A549 (cell line): ENCODE measurements at regions not wholly inside any gene's neighbourhood (a gene's known extent, or its start where the extent isn't known, plus 50 kb on each side); places are given as distances from the start of the nearest gene placed in this dataset.

Experiments
- ATAC-seq, 2 experiments: fragments of 200-7000 bp in 1 of 2; fragments of >200 bp in 1 of 2; cut with Nextera tagmentation in 1 of 2; cut with Tn5 transposase in 1 of 2; 3 replicates each; pipeline versions ENCODE4 v1.8.0 to v1.9.1; 2018 to 2020; ENCODE audit warnings: mild to moderate bottlenecking in 1 of 2, moderate library complexity in 1 of 2
- CTCF ChIA-PET: fragments of 300-600 bp; sonication (Branson Sonifier 250); formaldehyde crosslinking; extraction: SDS; loops from one replicate; lab custom pipeline; 2021; ENCODE audit warnings: antibody characterized with exemption, inconsistent platforms; lab: Yijun Ruan, JAX
- POLR2A ChIA-PET: fragments of 350-600 bp; formaldehyde crosslinking; extraction: SDS; loops from one replicate; lab custom pipeline; 2021; ENCODE audit warnings: antibody characterized with exemption, inconsistent platforms; lab: Yijun Ruan, JAX
- DNase-seq, 2 experiments: peaks; one replicate each; pipeline versions ENCODE4 v3.0.0 to v3.0.0-alpha.2; 2011 to 2016; ENCODE audit warnings: low read depth in 1 of 2, low spot score in 1 of 2
- FAIRE-seq: peaks from 2 replicates; lab custom pipeline; 2011; peaks lifted over from hg19 to GRCh38; lab: Jason Lieb, UNC
- H3K27ac ChIP-seq, 2 experiments: fragments of >200 bp; sonication (Bioruptor Twin); formaldehyde crosslinking; 3 replicates each; pipeline ENCODE4 v1.5.1; 2016 to 2017
- H3K4me1 ChIP-seq: fragments of >200 bp; sonication (Bioruptor Twin); formaldehyde crosslinking; 3 replicates; pipeline ENCODE4 v1.6.1; 2016
- H3K4me2 ChIP-seq: fragments of >200 bp; sonication (Bioruptor Twin); formaldehyde crosslinking; 3 replicates; pipeline ENCODE4 v1.6.1; 2016
- H3K4me3 ChIP-seq: fragments of >200 bp; sonication (Bioruptor Twin); formaldehyde crosslinking; 3 replicates; pipeline ENCODE4 v1.5.1; 2016
- H3K9me3 ChIP-seq: fragments of >200 bp; sonication (Bioruptor Twin); formaldehyde crosslinking; 3 replicates; pipeline ENCODE4 v1.6.1; 2016
- CHD2 ChIP-seq: fragments of 150-350 bp; IDR thresholded peaks from 2 replicates; pipeline ENCODE4 v1.6.1; 2014; ENCODE audit warnings: low read length; ENCODE audit not compliant: partially characterized antibody
- CTCF ChIP-seq: fragments of >200 bp; sonication (Bioruptor Twin); formaldehyde crosslinking; IDR thresholded peaks from 3 replicates; pipeline ENCODE4 v1.5.1; 2016
- ELK1 ChIP-seq: fragments of 150-350 bp; IDR thresholded peaks from 2 replicates; pipeline ENCODE4 v1.6.1; 2014; ENCODE audit warnings: low read depth, mild to moderate bottlenecking, low read length
- EP300 ChIP-seq, 2 experiments: fragments of >200 bp; sonication (Bioruptor Twin); formaldehyde crosslinking; IDR thresholded peaks; 2 replicates in 1 of 2; 3 replicates in 1 of 2; pipeline ENCODE4 v1.6.1; 2016 to 2017
- ESRRA ChIP-seq: fragments of 150-350 bp; IDR thresholded peaks from 2 replicates; pipeline ENCODE4 v1.6.1; 2014; ENCODE audit warnings: mild to moderate bottlenecking, low read length, borderline replicate concordance
- FOSB ChIP-seq: fragments of 250-450 bp; sonication (Bioruptor Pico); IDR thresholded peaks from 2 replicates; pipeline ENCODE4 v1.5.0; 2020; ENCODE audit warnings: mild to moderate bottlenecking, moderate library complexity
- HES2 ChIP-seq: fragments of >200 bp; sonication (Bioruptor Twin); formaldehyde crosslinking; IDR thresholded peaks from 2 replicates; pipeline ENCODE4 v1.6.1; 2016
- HMGXB4 ChIP-seq: fragments of 250-450 bp; sonication (Bioruptor Pico); IDR thresholded peaks from 2 replicates; pipeline ENCODE4 v1.5.0; 2021; ENCODE audit warnings: mild to moderate bottlenecking, moderate library complexity, borderline replicate concordance
- MYC ChIP-seq: IDR thresholded peaks from 2 replicates; pipeline ENCODE4 v1.6.1; 2012; ENCODE audit warnings: mild to moderate bottlenecking, inconsistent platforms, low read length, improper control_type of control experiment, borderline replicate concordance
- NR3C1 ChIP-seq: fragments of >200 bp; sonication (Bioruptor Twin); formaldehyde crosslinking; IDR thresholded peaks from 3 replicates; pipeline ENCODE4 v1.6.1; 2017
- PBX3 ChIP-seq: IDR thresholded peaks from 2 replicates; pipeline ENCODE4 v1.6.1; 2012
- RAD21 ChIP-seq, 2 experiments: fragments of >200 bp in 1 of 2; sonication (Bioruptor Twin) in 1 of 2; formaldehyde crosslinking in 1 of 2; IDR thresholded peaks in 1 of 2; conservative IDR thresholded peaks in 1 of 2; 2 replicates in 1 of 2; 3 replicates in 1 of 2; pipeline ENCODE4 v1.6.1; 2012 to 2018; ENCODE audit warnings: inconsistent platforms in 1 of 2
- RCOR1 ChIP-seq: fragments of 150-350 bp; IDR thresholded peaks from 2 replicates; pipeline ENCODE4 v1.6.1; 2014; ENCODE audit warnings: antibody characterized with exemption, low read length, low read depth
- REST ChIP-seq: fragments of 200-600 bp; sonication (generic); IDR thresholded peaks from 2 replicates; pipeline ENCODE4 v1.6.1; 2016; ENCODE audit warnings: antibody characterized with exemption, mild to moderate bottlenecking, moderate library complexity
- RFX5 ChIP-seq: fragments of 450-650 bp; IDR thresholded peaks from 2 replicates; pipeline ENCODE4 v1.7.1; 2014; ENCODE audit warnings: antibody characterized with exemption, mild to moderate bottlenecking, moderate library complexity
- TFCP2L1 ChIP-seq: fragments of 250-450 bp; sonication (Bioruptor Pico); IDR thresholded peaks from 2 replicates; pipeline ENCODE4 v1.5.0; 2021; ENCODE audit warnings: mild to moderate bottlenecking
- TP53 ChIP-seq: fragments of 250-450 bp; sonication (Bioruptor Pico); IDR thresholded peaks from 2 replicates; pipeline ENCODE4 v1.5.0; 2021; ENCODE audit warnings: mild to moderate bottlenecking, moderate library complexity
- ZFP36 ChIP-seq: fragments of 450-650 bp; IDR thresholded peaks from 2 replicates; pipeline ENCODE4 v1.6.1; 2014; ENCODE audit warnings: borderline replicate concordance; ENCODE audit not compliant: partially characterized antibody
- ZSCAN20 ChIP-seq: fragments of 250-450 bp; sonication (Bioruptor Pico); IDR thresholded peaks from 2 replicates; pipeline ENCODE4 v1.8.0; 2022; ENCODE audit warnings: mild to moderate bottlenecking, moderate library complexity
- WGBS: methylation state at CpG from one replicate; pipeline ENCODE4 v1.1.6; 2017; ENCODE audit errors: missing lambda C conversion rate; 5-methylcytosine and 5-hydroxymethylcytosine counted together

- no peak for ATAC-seq
- CTCF ChIA-PET, result interaction anchor here (1.4 kb wide), 1 partner anchor 960 kb away, joined by 4 read pairs; no protein-coding TSS in a partner anchor
Observed at GRCh38 chr11:15653191-15653710, 538.5 kb downstream of the INSC start.

GRCh38 chr11:15654451-15654850, 539.7 kb downstream of the INSC start:
- DNase-seq (no peak), FAIRE-seq (no peak), ATAC-seq (no peak)
- CTCF ChIA-PET, result no interaction called here
- Histone ChIP-seq H3K4me1 (peaks cover 10% of the 10 kb centered on the region), H3K4me3 (no peak overlapping the region), H3K9me3 (no peaks in the 10 kb centered on the region), H3K27ac (no peak overlapping the region), H3K4me2 (no peak overlapping the region)
- TF ChIP-seq TFCP2L1 (CRISPR knock-in tag) (no peak), REST (no peak), ELK1 (no peak), ZSCAN20 (CRISPR knock-in tag) (no peak), NR3C1 (no peak), FOSB (CRISPR knock-in tag) (no peak), ZFP36 (no peak)
- 49% methylated on average over 4 of the region's 4 CpGs for WGBS
- POLR2A ChIA-PET, result no interaction called here

More at GRCh38 chr11:15653191-15653710, 538.5 kb downstream of the INSC start:
- Histone ChIP-seq H3K4me1 (peaks cover 10% of the 10 kb centered on the region), H3K27ac (no peak overlapping the region), H3K9me3 (no peaks in the 10 kb centered on the region), H3K4me3 (no peak overlapping the region), H3K4me2 (no peak overlapping the region)
- TF ChIP-seq EP300 (IDR thresholded peaks at IDR 0.05) (no peak), RCOR1 (no peak), CHD2 (no peak), CTCF (no peak), FOSB (CRISPR knock-in tag) (no peak), PBX3 (no peak), RAD21 (conservative IDR thresholded peaks at IDR 0.05 in 1 of 2, IDR thresholded peaks at IDR 0.05 in 1 of 2) (no peak), MYC (no peak), ESRRA (no peak), HES2 (no peak), HMGXB4 (CRISPR knock-in tag) (no peak), TP53 (CRISPR knock-in tag) (no peak), RFX5 (no peak)
- POLR2A ChIA-PET, result no interaction called here
- 81% methylated on average over 4 of the region's 4 CpGs for WGBS
- DNase-seq (no peak), FAIRE-seq (no peak)
